T-helper 17 cell (primary cell): ENCODE measurements at regions not wholly inside any gene's neighbourhood (a gene's known extent, or its start where the extent isn't known, plus 50 kb on each side); places are given as distances from the start of the nearest gene placed in this dataset.

Experiments used
- ATAC-seq: fragments of 150-1000 bp; cut with Tn5 transposase; 2 replicates; pipeline ENCODE4 v1.10.0; 2021; ENCODE audit warnings: mild to moderate bottlenecking, moderate library complexity
- DNase-seq, 3 donors: peaks; one replicate each; pipeline versions ENCODE4 v3.0.0 to v3.0.0-alpha.2; 2020 to 2021
- H3K9me3 ChIP-seq: one replicate; pipeline ENCODE4 v1.7.0; 2013; ENCODE audit warnings: low read length, mild to moderate bottlenecking; ENCODE audit not compliant: control insufficient read depth, poor library complexity, severe bottlenecking
- H3K27ac Mint-ChIP-seq: one replicate; pipeline ENCODE4 v1.8.0; 2022; ENCODE audit warnings: mild to moderate bottlenecking, moderate library complexity, mixed read lengths
- H3K27me3 Mint-ChIP-seq: one replicate; pipeline ENCODE4 v1.8.0; 2022; ENCODE audit warnings: mixed read lengths
- H3K36me3 Mint-ChIP-seq: one replicate; pipeline ENCODE4 v1.8.0; 2022; ENCODE audit warnings: low read depth, mixed read lengths
- H3K4me1 Mint-ChIP-seq: one replicate; pipeline ENCODE4 v1.8.0; 2022; ENCODE audit warnings: mild to moderate bottlenecking, mixed read lengths
- H3K4me3 Mint-ChIP-seq: one replicate; pipeline ENCODE4 v1.8.0; 2022; ENCODE audit warnings: mild to moderate bottlenecking, moderate library complexity, mixed read lengths

GRCh38 chr4:175376287-175376977 lies 435.6 kb downstream of the GPM6A start:
- Mint-ChIP-seq H3K27me3 (no peaks in the 10 kb centered on the region), H3K36me3 (no peaks in the 10 kb centered on the region), H3K4me3 (no peak overlapping the region), H3K27ac (no peak overlapping the region), H3K4me1 (no peaks in the 10 kb centered on the region)
- no peaks in the 10 kb centered on the region for H3K9me3 ChIP-seq
- DNase-seq (no peak), ATAC-seq (no peak)

- no peaks in the 10 kb centered on the region for H3K36me3 Mint-ChIP-seq
- H3K27ac Mint-ChIP-seq: no peak overlapping the region
- no peaks in the 10 kb centered on the region for H3K27me3 Mint-ChIP-seq
- ATAC-seq (no peak), DNase-seq (no peak)
- no peaks in the 10 kb centered on the region for H3K9me3 ChIP-seq
- H3K4me1 Mint-ChIP-seq: no peaks in the 10 kb centered on the region
- H3K4me3 Mint-ChIP-seq: no peak overlapping the region
These were observed 434.9 kb downstream of the GPM6A start for GRCh38 chr4:175377203-175377602.

GRCh38 chr4:175378372-175378771 lies 433.7 kb downstream of the GPM6A start:
- ATAC-seq (no peak), DNase-seq (no peak)
- Mint-ChIP-seq H3K27ac (no peak overlapping the region), H3K4me1 (no peaks in the 10 kb centered on the region), H3K27me3 (no peaks in the 10 kb centered on the region), H3K4me3 (no peak overlapping the region), H3K36me3 (no peaks in the 10 kb centered on the region)
- no peaks in the 10 kb centered on the region for H3K9me3 ChIP-seq

DNA sequence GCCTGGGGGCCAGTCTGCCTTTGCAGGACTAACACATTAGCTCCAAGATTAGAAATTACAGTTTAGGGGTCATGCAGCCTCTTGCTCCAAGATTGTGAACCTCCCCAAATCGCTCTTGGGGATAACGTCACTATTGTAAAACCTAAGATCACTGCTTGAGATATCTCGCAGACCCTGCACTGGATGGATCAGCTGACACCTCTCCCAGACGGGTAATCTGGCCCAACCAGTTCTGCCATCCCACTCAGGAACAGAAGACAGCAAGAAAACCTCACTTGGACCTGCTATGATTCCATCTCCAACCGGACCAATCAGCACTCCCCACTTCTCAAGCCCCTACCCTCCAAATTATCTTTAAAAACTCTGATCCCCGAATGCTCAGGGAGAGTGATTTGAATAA lies 431.2 kb downstream of the GPM6A start:
- ATAC-seq: no peak
- Mint-ChIP-seq H3K4me3 (no peak overlapping the region), H3K27ac (no peak overlapping the region), H3K36me3 (no peaks in the 10 kb centered on the region), H3K27me3 (no peaks in the 10 kb centered on the region), H3K4me1 (no peaks in the 10 kb centered on the region)
- H3K9me3 ChIP-seq: no peaks in the 10 kb centered on the region
- no peak for DNase-seq

DNA sequence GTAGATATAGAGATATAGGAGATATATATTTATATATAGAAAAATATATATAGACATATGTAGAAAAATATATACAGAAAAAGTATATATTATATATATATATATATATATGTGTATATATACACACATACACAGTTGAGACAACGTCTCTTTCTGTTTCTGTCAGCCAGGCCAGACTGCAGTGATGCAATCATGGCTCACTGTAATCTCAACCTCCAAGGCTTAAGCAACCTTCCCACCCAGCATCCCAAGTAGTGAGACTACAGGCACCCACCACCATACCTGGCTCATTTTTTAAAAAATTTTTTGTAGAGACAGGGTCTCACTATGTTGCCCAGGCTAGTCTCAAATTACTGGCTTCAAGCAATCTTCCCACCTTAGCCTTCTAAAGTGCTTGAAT lies 426.3 kb downstream of the GPM6A start:
- no peaks in the 10 kb centered on the region for H3K9me3 ChIP-seq
- no peak overlapping the region for H3K27ac Mint-ChIP-seq
- no peaks in the 10 kb centered on the region for H3K27me3 Mint-ChIP-seq
- DNase-seq: no peak
- no peaks in the 10 kb centered on the region for H3K4me1 Mint-ChIP-seq
- no peaks in the 10 kb centered on the region for H3K36me3 Mint-ChIP-seq
- H3K4me3 Mint-ChIP-seq: no peak overlapping the region
- ATAC-seq: no peak

DNA sequence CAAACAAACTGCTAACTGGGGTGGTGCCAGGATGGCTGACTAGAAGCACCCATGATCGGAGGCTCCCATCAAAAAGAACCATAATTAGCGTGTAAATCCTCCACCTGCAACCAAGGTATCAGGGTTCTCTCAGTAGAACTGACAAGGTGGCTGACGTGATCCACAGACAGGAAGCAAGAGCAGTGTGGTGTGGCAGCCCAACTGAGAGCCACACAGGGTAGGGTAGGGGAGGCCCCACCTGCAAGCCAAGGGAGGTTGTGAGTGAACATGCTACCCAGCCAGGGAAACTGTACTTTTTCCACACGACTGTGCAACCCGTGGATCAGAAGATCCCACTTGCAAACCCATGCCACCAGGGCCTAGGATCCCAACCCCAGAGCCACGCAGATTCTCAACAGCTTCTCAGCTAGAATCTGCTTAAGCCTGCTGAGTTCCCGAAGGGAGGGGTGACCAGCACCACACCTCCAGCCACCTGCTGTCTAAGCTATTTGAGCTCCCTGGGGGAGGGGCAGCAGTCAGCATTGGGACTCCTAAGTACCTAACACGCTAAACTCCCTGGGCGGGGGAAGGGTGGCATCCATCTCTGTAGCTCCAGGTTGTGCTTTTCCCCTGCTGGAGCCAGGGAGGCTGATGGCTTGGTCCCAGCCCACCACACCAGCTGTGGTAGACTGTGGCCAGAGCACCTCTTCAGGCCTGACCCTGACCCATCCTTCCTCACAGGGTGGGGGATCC lies 425.1 kb downstream of the GPM6A start:
- ATAC-seq (no peak), DNase-seq (peak in 1 of 3 donors; percentile 4)
- Mint-ChIP-seq H3K36me3 (no peaks in the 10 kb centered on the region), H3K4me3 (no peak overlapping the region), H3K4me1 (no peaks in the 10 kb centered on the region), H3K27me3 (no peaks in the 10 kb centered on the region), H3K27ac (no peak overlapping the region)
- no peaks in the 10 kb centered on the region for H3K9me3 ChIP-seq

DNA sequence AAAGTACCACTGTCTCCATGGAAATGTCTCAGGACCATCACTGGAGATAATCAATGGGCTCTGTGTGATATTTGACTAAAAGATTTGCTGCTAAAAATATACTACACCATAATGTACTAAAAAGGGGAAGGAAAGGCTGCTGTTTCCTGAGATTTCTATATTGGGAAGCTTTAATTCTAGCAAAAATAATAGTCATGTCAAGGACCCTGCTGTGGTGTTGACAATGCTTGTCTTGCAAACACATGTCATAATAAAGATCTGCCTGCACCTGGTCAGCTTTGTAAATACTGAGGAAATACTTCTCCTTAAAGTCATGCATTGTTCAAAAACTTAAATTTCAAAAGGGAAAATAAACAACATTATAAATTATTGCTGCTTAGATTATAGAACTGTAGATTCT lies 417.9 kb downstream of the GPM6A start:
- H3K4me3 Mint-ChIP-seq: no peak overlapping the region
- ATAC-seq (no peak), DNase-seq (no peak)
- no peaks in the 10 kb centered on the region for H3K36me3 Mint-ChIP-seq
- H3K27ac Mint-ChIP-seq: no peak overlapping the region
- H3K27me3 Mint-ChIP-seq: no peaks in the 10 kb centered on the region
- no peaks in the 10 kb centered on the region for H3K9me3 ChIP-seq
- no peaks in the 10 kb centered on the region for H3K4me1 Mint-ChIP-seq

DNA sequence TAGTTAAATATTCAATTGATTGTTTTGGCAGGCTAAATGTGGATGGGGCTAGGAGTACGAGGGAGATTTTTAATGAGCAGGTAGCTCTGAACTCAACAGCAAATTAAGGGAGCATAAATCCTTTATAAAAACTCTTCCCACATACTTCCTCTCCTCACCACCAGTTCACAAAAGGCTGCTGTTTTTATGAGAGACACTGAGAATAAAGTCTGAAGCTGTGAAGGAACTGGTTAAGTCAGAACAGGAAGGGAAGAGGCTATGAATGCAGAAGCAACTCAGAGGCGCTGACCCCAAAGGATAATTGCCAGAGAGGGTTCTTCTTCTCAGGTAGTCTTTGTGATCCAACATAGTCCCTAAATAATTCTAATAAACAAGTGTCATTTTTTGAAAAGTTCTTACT lies 406.1 kb downstream of the GPM6A start:
- no peaks in the 10 kb centered on the region for H3K9me3 ChIP-seq
- H3K36me3 Mint-ChIP-seq: no peaks in the 10 kb centered on the region
- DNase-seq (no peak), ATAC-seq (no peak)
- H3K4me1 Mint-ChIP-seq: no peaks in the 10 kb centered on the region
- H3K4me3 Mint-ChIP-seq: no peak overlapping the region
- H3K27ac Mint-ChIP-seq: no peak overlapping the region
- H3K27me3 Mint-ChIP-seq: no peaks in the 10 kb centered on the region

GRCh38 chr4:175407926-175408325 lies 404.1 kb downstream of the GPM6A start:
- DNase-seq (no peak), ATAC-seq (no peak)
- H3K9me3 ChIP-seq: no peaks in the 10 kb centered on the region
- no peaks in the 10 kb centered on the region for H3K4me1 Mint-ChIP-seq
- no peak overlapping the region for H3K27ac Mint-ChIP-seq
- H3K27me3 Mint-ChIP-seq: no peaks in the 10 kb centered on the region
- no peaks in the 10 kb centered on the region for H3K36me3 Mint-ChIP-seq
- H3K4me3 Mint-ChIP-seq: no peak overlapping the region

- H3K4me3 Mint-ChIP-seq: no peak overlapping the region
- H3K27ac Mint-ChIP-seq: no peak overlapping the region
- ATAC-seq (no peak), DNase-seq (no peak)
- no peaks in the 10 kb centered on the region for H3K36me3 Mint-ChIP-seq
- no peaks in the 10 kb centered on the region for H3K4me1 Mint-ChIP-seq
- no peaks in the 10 kb centered on the region for H3K27me3 Mint-ChIP-seq
- H3K9me3 ChIP-seq: peaks cover 3% of the 10 kb centered on the region
These were observed 400.8 kb downstream of the GPM6A start for GRCh38 chr4:175411251-175411650.

DNA sequence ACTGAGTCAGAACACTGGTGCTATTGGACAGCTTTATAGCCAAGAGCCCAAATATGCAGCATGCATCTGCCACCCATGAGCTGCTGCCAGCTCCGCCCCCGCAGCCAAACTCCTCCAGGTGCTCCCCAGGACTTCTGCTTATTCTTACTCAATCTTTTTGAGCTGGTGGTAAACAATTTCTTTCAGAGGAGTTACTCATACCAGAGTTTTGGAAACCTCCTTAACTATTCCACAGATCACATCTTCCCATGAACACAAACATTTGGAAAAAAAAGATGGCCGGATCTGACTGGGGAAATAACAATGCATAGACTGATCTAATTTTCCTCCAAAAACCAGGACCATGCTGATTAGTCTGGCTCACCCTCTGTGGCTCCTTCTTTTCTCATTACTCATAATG lies 399.9 kb downstream of the GPM6A start:
- Mint-ChIP-seq H3K4me3 (no peak overlapping the region), H3K36me3 (no peaks in the 10 kb centered on the region), H3K27ac (no peak overlapping the region), H3K27me3 (no peaks in the 10 kb centered on the region), H3K4me1 (no peaks in the 10 kb centered on the region)
- no peak for DNase-seq
- no peak for ATAC-seq
- peaks cover 3% of the 10 kb centered on the region for H3K9me3 ChIP-seq

- peaks cover 3% of the 10 kb centered on the region for H3K9me3 ChIP-seq
- H3K27ac Mint-ChIP-seq: no peak overlapping the region
- no peaks in the 10 kb centered on the region for H3K36me3 Mint-ChIP-seq
- H3K4me1 Mint-ChIP-seq: no peaks in the 10 kb centered on the region
- no peaks in the 10 kb centered on the region for H3K27me3 Mint-ChIP-seq
- ATAC-seq (no peak), DNase-seq (no peak)
- no peak overlapping the region for H3K4me3 Mint-ChIP-seq
These were observed 399.3 kb downstream of the GPM6A start for GRCh38 chr4:175412746-175413145.

- H3K4me3 Mint-ChIP-seq: no peak overlapping the region
- peaks cover 3% of the 10 kb centered on the region for H3K9me3 ChIP-seq
- DNase-seq (no peak), ATAC-seq (no peak)
- H3K27ac Mint-ChIP-seq: no peak overlapping the region
- no peaks in the 10 kb centered on the region for H3K36me3 Mint-ChIP-seq
- H3K4me1 Mint-ChIP-seq: no peaks in the 10 kb centered on the region
- H3K27me3 Mint-ChIP-seq: no peaks in the 10 kb centered on the region
These were observed 398.5 kb downstream of the GPM6A start for GRCh38 chr4:175413561-175413960.

DNA sequence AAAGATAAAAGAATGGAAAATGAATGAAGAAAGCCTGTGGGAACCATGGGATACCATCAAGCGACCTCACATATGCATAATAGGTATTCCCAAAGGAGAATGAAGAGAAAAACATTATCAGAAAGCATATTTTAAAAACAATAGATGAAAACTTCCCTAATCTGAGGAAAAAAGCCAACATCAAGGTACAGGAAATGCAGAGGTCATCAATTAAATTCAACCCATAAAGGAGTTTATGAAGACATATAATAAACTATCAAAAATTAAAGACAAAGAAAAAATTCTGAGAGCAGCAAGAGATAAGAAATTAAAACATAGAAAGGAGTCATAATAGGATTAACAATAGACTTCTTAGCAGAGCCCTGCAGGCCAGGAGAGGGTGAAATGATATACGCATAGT lies 397.5 kb downstream of the GPM6A start:
- Mint-ChIP-seq H3K27me3 (no peaks in the 10 kb centered on the region), H3K36me3 (no peaks in the 10 kb centered on the region), H3K27ac (no peak overlapping the region), H3K4me3 (no peak overlapping the region), H3K4me1 (no peaks in the 10 kb centered on the region)
- DNase-seq (no peak), ATAC-seq (no peak)
- H3K9me3 ChIP-seq: peaks cover 3% of the 10 kb centered on the region
